ENCODE measurements at regions not wholly inside any gene's neighbourhood (a gene's known extent, or its start where the extent isn't known, plus 50 kb on each side); places are given as distances from the start of the nearest gene placed in this dataset.

- Histone ChIP-seq H3K56ac (ENCODE audit: insufficient read length, low read depth, low read length) (no peak overlapping the region), H3T11ph (ENCODE audit: low read length) (no peak overlapping the region), H3K14ac (ENCODE audit: insufficient read depth, low read length) (no peak overlapping the region), H2BK15ac (ENCODE audit: low read depth, low read length) (no peak overlapping the region), H2BK20ac (ENCODE audit: low read depth, low read length, poor library complexity, severe bottlenecking) (no peak overlapping the region), H3K4me1 (ENCODE audit: insufficient read depth, low read length) (no peaks in the 10 kb centered on the region), H2BK5ac (ENCODE audit: insufficient read length, low read length) (no peak overlapping the region), H2AFZ (ENCODE audit: low read length) (no peak overlapping the region), H3K4ac (ENCODE audit: low read depth, low read length) (no peak overlapping the region), H3K79me1 (ENCODE audit: insufficient read depth, low read depth, low read length, poor library complexity, severe bottlenecking) (no peaks in the 10 kb centered on the region), H4K5ac (ENCODE audit: insufficient read length, low read depth, low read length) (no peak overlapping the region), H3K79me2 (ENCODE audit: insufficient read depth, low read length) (no peaks in the 10 kb centered on the region), H4K8ac (replicated peaks; ENCODE audit: insufficient read length, low read depth, low read length) (no peak overlapping the region), H3K27me3 (ENCODE audit: insufficient read depth, low read length) (no peaks in the 10 kb centered on the region), H3K9me3 (ENCODE audit: control insufficient read depth, low read depth, low read length) (no peaks in the 10 kb centered on the region), H3K9ac (ENCODE audit: extremely low read depth, insufficient read length, low read length) (no peak overlapping the region), H2BK120ac (ENCODE audit: low read depth, low read length, poor library complexity, severe bottlenecking) (no peak overlapping the region), H3K27ac (ENCODE audit: insufficient read length, low read depth, low read length) (no peak overlapping the region), H4K91ac (ENCODE audit: insufficient read length, low read depth, low read length) (no peak overlapping the region), H2AK5ac (ENCODE audit: insufficient read length, low read length) (no peak overlapping the region), H3K23me2 (ENCODE audit: insufficient read length, low read depth, low read length, poor library complexity, severe bottlenecking) (no peaks in the 10 kb centered on the region), H3K23ac (ENCODE audit: insufficient read length, low read depth, low read length) (no peak overlapping the region), H2BK12ac (ENCODE audit: insufficient read length, low read depth, low read length) (no peak overlapping the region), H4K20me1 (ENCODE audit: control insufficient read depth, insufficient read depth, insufficient read length) (no peaks in the 10 kb centered on the region), H3K4me2 (ENCODE audit: insufficient read depth, insufficient read length, low read length) (no peak overlapping the region), H3K18ac (ENCODE audit: insufficient read length, low read depth, low read length) (no peak overlapping the region)
- WGBS (ENCODE audit: extremely low coverage, insufficient read length, low lambda C conversion rate), result no CpG with 5 or more reads among the region's 5 CpGs
- Mint-ChIP-seq H3K27me3 (ENCODE audit: low read depth) (no peaks in the 10 kb centered on the region; the same call in 1 of the 2 replicates), H3K36me3 (ENCODE audit: insufficient read depth in 1 of 3, low read depth in 3 of 3) (peaks cover 0 to 6% (median 0%) of the 10 kb centered on the region in 3 experiments; a peak in 3 of 7 replicates), H3K4me1 (no peaks in the 10 kb centered on the region), H3K27ac (no peak overlapping the region), H3K4me3 (no peak overlapping the region), H3K9me3 (no peaks in the 10 kb centered on the region)
- no peak for TF ChIP-seq CTCF (conservative IDR thresholded peaks at IDR 0.05)
- DNase-seq, result no peak
Observed at GRCh38 chr4:56197387-56197786, 189.9 kb downstream of the AASDH start.

Measured in H9 (cell line).